Large intestine (tissue), 3 donors: ENCODE measurements at regions not wholly inside any gene's neighbourhood (a gene's known extent, or its start where the extent isn't known, plus 50 kb on each side); places are given as distances from the start of the nearest gene placed in this dataset.
"Not testable (repeated sequence)": the region's sequence is repeated elsewhere in the genome, so short reads cannot be mapped to it uniquely, and the experiment has no call there.

ENCODE experiments used
- DNase-seq, 2 donors: peaks; one replicate each; pipeline versions ENCODE4 v3.0.0 to v3.0.0-alpha.2; 2013
- H3K27ac ChIP-seq: one replicate; pipeline ENCODE4 v1.5.1; 2013; ENCODE audit warnings: low read length
- H3K27me3 ChIP-seq: 2 replicates; pipeline ENCODE4 v1.6.1; 2013; ENCODE audit warnings: low read length; ENCODE audit not compliant: control insufficient read depth, insufficient read depth
- H3K36me3 ChIP-seq: 2 replicates; pipeline ENCODE4 v1.6.1; 2013; ENCODE audit warnings: low read length; ENCODE audit not compliant: control insufficient read depth, insufficient read depth
- H3K4me1 ChIP-seq: one replicate; pipeline ENCODE4 v1.6.1; 2013; ENCODE audit warnings: low read length; ENCODE audit not compliant: control insufficient read depth, insufficient read depth
- H3K4me3 ChIP-seq: one replicate; pipeline ENCODE4 v1.5.1; 2013; ENCODE audit warnings: low read length
- H3K9me3 ChIP-seq: one replicate; pipeline ENCODE4 v1.6.1; 2013; ENCODE audit warnings: mild to moderate bottlenecking, low read depth, low read length, moderate library complexity; ENCODE audit not compliant: control insufficient read depth
- WGBS: methylation state at CpG from one replicate; pipeline ENCODE4 v1.1.5; 2013; ENCODE audit warnings: low lambda C conversion rate; ENCODE audit not compliant: insufficient coverage; 5-methylcytosine and 5-hydroxymethylcytosine counted together

DNA sequence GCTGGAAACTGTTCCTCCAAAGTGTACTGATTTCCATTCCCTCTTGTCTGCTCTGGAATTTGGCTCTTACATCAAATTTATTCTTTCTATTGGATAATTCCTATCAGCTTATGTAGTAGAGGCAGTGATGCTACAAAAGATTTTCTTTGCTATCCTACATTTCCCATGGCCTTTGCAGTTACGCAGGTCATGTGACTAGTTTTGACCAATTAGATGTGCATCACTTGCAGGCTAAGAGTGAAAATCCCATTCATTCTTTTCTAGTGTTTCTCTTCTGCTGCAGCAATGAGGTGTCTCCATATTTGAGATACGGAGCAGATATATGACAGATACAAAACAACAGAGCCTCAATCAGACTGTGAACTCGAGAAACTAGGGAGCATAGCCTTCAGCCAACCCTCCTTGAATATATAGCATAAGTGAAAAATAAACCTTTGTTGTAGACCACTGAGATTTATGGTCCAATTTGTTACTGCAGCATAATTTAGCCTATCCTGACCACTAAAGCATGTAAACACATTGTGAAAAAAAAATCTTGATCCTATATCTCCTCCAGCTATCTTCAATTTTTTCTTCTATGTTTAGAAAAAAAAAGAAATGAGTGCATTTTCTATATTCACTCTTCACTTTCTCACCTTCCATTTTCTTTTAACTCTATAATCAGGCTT, 102.0 kb downstream of the HNMT start:
- Histone ChIP-seq H3K27ac (no peak overlapping the region), H3K4me3 (no peak overlapping the region), H3K4me1 (no peaks in the 10 kb centered on the region), H3K9me3 (no peaks in the 10 kb centered on the region), H3K27me3 (no peaks in the 10 kb centered on the region), H3K36me3 (no peaks in the 10 kb centered on the region)
- no peak for DNase-seq
- no CpG with 5 or more reads among the region's 3 CpGs for WGBS

DNA sequence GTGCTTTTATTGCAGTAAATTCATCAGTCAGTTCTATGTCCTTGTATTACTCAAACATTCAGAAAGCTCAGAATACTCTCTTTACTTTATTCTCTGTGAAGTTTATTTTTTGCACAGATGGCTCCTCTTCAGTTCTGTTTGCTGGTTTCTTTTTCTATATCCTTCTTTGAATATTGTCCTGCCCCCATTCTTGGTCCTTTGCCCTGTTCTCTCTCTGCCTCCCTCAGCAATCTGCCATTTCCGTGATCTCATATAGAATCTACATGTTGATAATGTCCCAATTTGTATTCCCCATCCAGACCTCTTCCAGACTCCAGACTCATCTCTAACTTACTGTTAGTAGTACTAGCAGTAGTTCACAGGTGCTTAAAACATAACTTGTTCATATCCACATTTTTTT, 102.6 kb downstream of the HNMT start:
- no peak for DNase-seq
- WGBS, result 80% methylated on average over 1 of the region's 1 CpG
- H3K36me3 ChIP-seq, result no peaks in the 10 kb centered on the region
- H3K27me3 ChIP-seq, result no peaks in the 10 kb centered on the region
- H3K9me3 ChIP-seq, result no peaks in the 10 kb centered on the region
- no peak overlapping the region for H3K27ac ChIP-seq
- no peaks in the 10 kb centered on the region for H3K4me1 ChIP-seq
- H3K4me3 ChIP-seq, result no peak overlapping the region

GRCh38 chr2:138068669-138069068, 104.4 kb downstream of the HNMT start:
- not testable (repeated sequence) for H3K36me3 ChIP-seq, H3K27ac ChIP-seq, DNase-seq, H3K4me3 ChIP-seq, H3K4me1 ChIP-seq, H3K9me3 ChIP-seq, H3K27me3 ChIP-seq
- no CpG with 5 or more reads among the region's 2 CpGs for WGBS

DNA sequence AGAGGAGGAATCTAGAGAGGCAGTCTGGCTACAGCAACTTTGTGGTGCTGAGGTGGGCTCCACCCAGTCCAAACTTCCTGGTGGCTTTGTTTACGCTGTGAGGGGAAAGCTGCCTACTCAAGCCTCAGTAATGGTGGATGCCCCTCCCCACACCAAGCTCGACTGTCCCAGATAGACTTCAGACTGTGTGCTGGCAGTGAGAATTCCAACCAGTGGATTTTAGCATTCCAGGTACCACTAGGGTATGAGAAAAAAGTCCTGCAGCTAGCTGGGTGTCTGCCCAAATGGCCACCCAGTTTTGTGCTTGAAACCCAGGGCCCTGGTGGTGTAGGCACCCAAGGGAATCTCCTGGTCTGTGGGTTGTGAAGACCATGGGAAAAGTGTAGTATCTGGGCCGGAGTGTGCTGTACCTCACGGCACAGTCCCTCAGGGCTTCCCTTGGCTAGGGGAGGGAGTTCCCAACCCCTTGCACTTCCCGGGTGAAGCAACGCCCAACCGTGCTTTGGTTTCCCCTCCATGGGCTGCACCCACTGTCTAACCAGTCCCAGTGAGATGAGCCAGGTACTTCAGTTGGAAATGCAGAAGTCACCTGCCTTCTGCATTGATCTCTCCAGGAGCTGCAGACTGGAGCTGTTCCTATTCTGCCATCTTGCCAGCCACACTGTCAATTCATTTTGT, 106.9 kb downstream of the HNMT start:
- not testable (repeated sequence) for H3K36me3 ChIP-seq, H3K4me3 ChIP-seq, H3K27ac ChIP-seq, H3K4me1 ChIP-seq, H3K27me3 ChIP-seq, DNase-seq, H3K9me3 ChIP-seq
- no CpG with 5 or more reads among the region's 7 CpGs for WGBS

DNA sequence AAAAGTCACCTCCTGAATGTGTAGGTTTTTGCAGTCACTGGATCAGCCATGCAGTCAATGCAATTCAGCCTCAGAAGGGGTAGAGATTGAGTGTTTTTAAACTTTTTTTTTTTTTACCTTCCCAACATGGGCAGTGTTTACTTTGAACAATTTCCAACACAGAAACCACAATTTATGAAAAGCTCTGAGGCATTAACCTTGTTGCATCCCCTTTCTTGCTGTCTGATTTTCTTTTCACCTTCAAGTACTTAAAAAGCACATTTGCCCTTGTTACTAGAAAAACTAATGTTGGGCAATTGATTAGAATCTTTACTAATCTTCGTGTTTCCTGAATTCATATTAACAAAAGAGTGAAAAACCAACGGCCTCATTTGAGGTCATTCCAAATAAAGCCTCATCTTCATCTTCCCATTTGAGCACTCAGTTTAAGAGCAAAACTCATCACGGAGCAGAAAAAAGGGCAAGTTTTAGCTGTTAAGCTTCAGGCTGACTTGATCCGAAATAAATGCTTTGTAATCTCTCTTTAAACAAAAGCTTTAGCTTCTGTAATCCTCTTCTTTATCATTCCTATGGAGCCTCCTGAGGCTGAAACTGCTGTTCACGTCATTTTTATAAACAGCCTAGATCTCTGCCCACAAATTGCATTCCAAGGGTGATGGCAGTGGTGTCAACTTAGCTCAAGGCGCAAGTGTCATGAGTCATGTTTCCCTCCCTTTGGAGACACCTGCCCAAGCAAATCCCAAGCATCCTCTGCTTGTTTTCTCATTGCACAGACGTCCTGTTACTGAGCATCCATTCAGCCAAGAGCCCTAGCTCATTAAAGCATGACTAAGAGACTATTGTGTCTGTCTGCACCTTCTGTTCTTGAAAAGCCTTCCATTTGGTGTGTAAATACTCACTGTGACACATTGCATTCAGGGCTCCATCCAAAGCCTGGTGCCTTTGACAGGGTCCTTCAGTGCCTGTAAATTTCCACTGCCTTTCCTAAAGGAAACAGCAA, 107.7 kb downstream of the HNMT start:
- Histone ChIP-seq H3K4me1 (no peaks in the 10 kb centered on the region), H3K36me3 (no peaks in the 10 kb centered on the region), H3K27ac (no peak overlapping the region), H3K4me3 (no peak overlapping the region), H3K27me3 (no peaks in the 10 kb centered on the region), H3K9me3 (no peaks in the 10 kb centered on the region)
- no peak for DNase-seq
- WGBS, result 57% methylated on average over 1 of the region's 7 CpGs

DNA sequence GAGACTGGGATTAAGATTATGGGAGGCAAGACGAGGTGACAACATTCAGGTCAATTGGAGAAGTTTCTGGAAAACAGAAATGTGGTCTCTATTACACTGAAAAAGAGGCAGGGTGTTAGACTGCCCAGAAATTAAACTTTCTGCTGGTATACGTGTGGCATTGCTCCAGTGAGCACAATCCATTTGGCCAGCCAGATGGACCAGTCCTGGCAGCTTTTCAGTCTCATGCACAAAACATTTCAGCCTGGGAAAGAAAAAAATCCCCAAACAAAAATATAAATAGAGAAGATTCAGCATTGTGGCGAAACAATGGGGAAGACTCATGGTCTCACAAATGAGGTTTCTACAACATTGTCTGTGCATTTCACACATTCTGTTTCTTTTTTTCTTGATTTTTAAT, 113.9 kb downstream of the HNMT start:
- H3K4me1 ChIP-seq, result no peaks in the 10 kb centered on the region
- no peaks in the 10 kb centered on the region for H3K9me3 ChIP-seq
- no peaks in the 10 kb centered on the region for H3K27me3 ChIP-seq
- WGBS, result 71% methylated on average over 1 of the region's 3 CpGs
- H3K36me3 ChIP-seq, result no peaks in the 10 kb centered on the region
- no peak overlapping the region for H3K27ac ChIP-seq
- no peak for DNase-seq
- no peak overlapping the region for H3K4me3 ChIP-seq

GRCh38 chr2:138079976-138080375, 115.7 kb downstream of the HNMT start:
- H3K27me3 ChIP-seq, result no peaks in the 10 kb centered on the region
- no peaks in the 10 kb centered on the region for H3K36me3 ChIP-seq
- WGBS, result no CpG with 5 or more reads among the region's 2 CpGs
- DNase-seq, result no peak
- H3K27ac ChIP-seq, result no peak overlapping the region
- no peak overlapping the region for H3K4me3 ChIP-seq
- H3K4me1 ChIP-seq, result no peaks in the 10 kb centered on the region
- H3K9me3 ChIP-seq, result no peaks in the 10 kb centered on the region

GRCh38 chr2:138081225-138082073, 117.2 kb downstream of the HNMT start:
- Histone ChIP-seq H3K4me3 (no peak overlapping the region), H3K9me3 (no peaks in the 10 kb centered on the region), H3K4me1 (no peaks in the 10 kb centered on the region), H3K36me3 (no peaks in the 10 kb centered on the region), H3K27ac (no peak overlapping the region), H3K27me3 (no peaks in the 10 kb centered on the region)
- WGBS, result 74% methylated on average over 4 of the region's 8 CpGs
- DNase-seq, result no peak

- Histone ChIP-seq H3K9me3 (no peaks in the 10 kb centered on the region), H3K27me3 (no peaks in the 10 kb centered on the region), H3K4me1 (peaks cover 2% of the 10 kb centered on the region), H3K4me3 (no peak overlapping the region), H3K27ac (no peak overlapping the region), H3K36me3 (no peaks in the 10 kb centered on the region)
- no CpG with 5 or more reads among the region's 1 CpG for WGBS
- DNase-seq, result peak in 1 of 2 donors; percentile 4
These were observed 119.9 kb downstream of the HNMT start for GRCh38 chr2:138084206-138084605.

- H3K4me3 ChIP-seq, H3K27me3 ChIP-seq, DNase-seq, H3K27ac ChIP-seq, H3K4me1 ChIP-seq, H3K9me3 ChIP-seq, H3K36me3 ChIP-seq: not testable (repeated sequence)
- no CpG with 5 or more reads among the region's 1 CpG for WGBS
These were observed 121.2 kb downstream of the HNMT start for GRCh38 chr2:138085441-138085840.
